HepG2 (cell line): ENCODE measurements at regions not wholly inside any gene's neighbourhood (a gene's known extent, or its start where the extent isn't known, plus 50 kb on each side); places are given as distances from the start of the nearest gene placed in this dataset.

Source experiments
- ATAC-seq: fragments of 200-7000 bp; cut with Tn5 transposase; 3 replicates; pipeline ENCODE4 v1.9.1; 2020; ENCODE audit warnings: mild to moderate bottlenecking, moderate library complexity
- BruUV-seq: library from RNA; stranded (reverse); fragments of 400-500 nt; replicated peaks from 2 replicates; lab custom pipeline; 2021; lab: Mats Ljungman, UMichigan
- CTCF ChIA-PET: fragments of 300-600 bp; formaldehyde crosslinking; extraction: SDS; loops from one replicate; lab custom pipeline; 2021; ENCODE audit warnings: low total read pairs, inconsistent platforms, low intra/inter-chr PET ratio; lab: Yijun Ruan, JAX
- POLR2A ChIA-PET: fragments of 350-600 bp; sonication (Branson Sonifier 250); formaldehyde crosslinking; loops from one replicate; lab custom pipeline; 2020; ENCODE audit warnings: antibody characterized with exemption, inconsistent platforms; lab: Yijun Ruan, JAX
- DNase-seq: peaks from one replicate; pipeline ENCODE4 v3.0.0-alpha.2; 2015; ENCODE audit warnings: low spot score
- FAIRE-seq: peaks from 3 replicates; lab custom pipeline; 2011; peaks lifted over from hg19 to GRCh38; lab: Jason Lieb, UNC
- H2AFZ ChIP-seq: one replicate; pipeline ENCODE4 v1.6.1; 2011; ENCODE audit warnings: low read length, inconsistent platforms
- H3K27ac ChIP-seq: fragments of 300-600 bp; 3 replicates; pipeline ENCODE4 v1.8.0; 2011; ENCODE audit warnings: mixed run types, mild to moderate bottlenecking, mixed read lengths, low read length, inconsistent platforms; ENCODE audit not compliant: insufficient read depth; ENCODE audit errors: extremely low read length
- H3K27me3 ChIP-seq, 2 experiments: fragments of 200-600 bp in 1 of 2; 2 replicates in 1 of 2; 3 replicates in 1 of 2; pipeline versions ENCODE4 v1.6.0 to v1.8.0; 2011; ENCODE audit warnings: low read length in 2 of 2, mild to moderate bottlenecking in 2 of 2, moderate library complexity in 2 of 2, inconsistent platforms in 1 of 2; ENCODE audit not compliant: insufficient read depth in 2 of 2, control insufficient read depth in 1 of 2
- H3K36me3 ChIP-seq, 2 experiments: fragments of 200-600 bp in 1 of 2; replicated peaks in 1 of 2; 2 replicates in 1 of 2; 3 replicates in 1 of 2; pipeline versions ENCODE4 v1.5.1 to v1.8.0; 2011; ENCODE audit warnings: low read length in 2 of 2, inconsistent platforms in 1 of 2; ENCODE audit not compliant: insufficient read depth in 2 of 2, control insufficient read depth in 1 of 2
- H3K4me1 ChIP-seq: 2 replicates; pipeline ENCODE4 v1.5.1; 2012; ENCODE audit warnings: low read length, inconsistent platforms; ENCODE audit not compliant: insufficient read depth
- H3K4me2 ChIP-seq: 2 replicates; pipeline ENCODE4 v1.6.0; 2011; ENCODE audit warnings: low read depth, low read length, inconsistent platforms
- H3K4me3 ChIP-seq, 3 experiments: fragments of 200-600 bp in 1 of 3; sonication (generic), shearing (Covaris generic) in 1 of 3; replicated peaks in 1 of 3; 2 replicates each; pipeline ENCODE4 v1.5.1; 2011 to 2016; ENCODE audit warnings: low read length in 3 of 3, inconsistent platforms in 2 of 3, low read depth in 2 of 3, mild to moderate bottlenecking in 2 of 3, control low read depth in 1 of 3, mixed read lengths in 1 of 3; ENCODE audit not compliant: insufficient read depth in 1 of 3
- H3K79me2 ChIP-seq: one replicate; pipeline ENCODE4 v1.6.1; 2011; ENCODE audit warnings: low read length, inconsistent platforms; ENCODE audit not compliant: insufficient read depth
- H3K9ac ChIP-seq: 2 replicates; pipeline ENCODE4 v1.6.0; 2011; ENCODE audit warnings: mild to moderate bottlenecking, low read depth, low read length, inconsistent platforms; ENCODE audit not compliant: insufficient read depth
- H3K9me3 ChIP-seq: 2 replicates; pipeline ENCODE4 v1.5.1; 2012; ENCODE audit warnings: mild to moderate bottlenecking, low read length
- H4K20me1 ChIP-seq: 2 replicates; pipeline ENCODE4 v1.6.0; 2011; ENCODE audit warnings: inconsistent platforms, mild to moderate bottlenecking, low read length, moderate library complexity; ENCODE audit not compliant: insufficient read depth
- MBD4 ChIP-seq: IDR thresholded peaks from 2 replicates; pipeline ENCODE4 v1.6.1; 2012; ENCODE audit warnings: low read length, inconsistent platforms, borderline replicate concordance
- MTA1 ChIP-seq: sonication (generic); formaldehyde crosslinking; IDR thresholded peaks from 2 replicates; pipeline ENCODE4 v1.4.0; 2020; ENCODE audit warnings: missing genetic modification reagents, mild to moderate bottlenecking, borderline replicate concordance
- MXI1 ChIP-seq: IDR thresholded peaks from 3 replicates; pipeline ENCODE4 v1.6.1; 2012; ENCODE audit warnings: low read depth, low read length, inconsistent platforms, borderline replicate concordance
- NFE2L2 ChIP-seq: fragments of 150-350 bp; IDR thresholded peaks from 2 replicates; pipeline ENCODE4 v1.6.1; 2014; ENCODE audit warnings: low read length
- STAT6 ChIP-seq: sonication (generic); formaldehyde crosslinking; IDR thresholded peaks from 2 replicates; pipeline ENCODE4 v1.4.0; 2020; ENCODE audit warnings: missing genetic modification reagents, mild to moderate bottlenecking, borderline replicate concordance
- ZNF343 ChIP-seq: sonication (generic); formaldehyde crosslinking; IDR thresholded peaks from 2 replicates; pipeline ENCODE4 v1.4.0; 2020; ENCODE audit warnings: mild to moderate bottlenecking, missing genetic modification reagents
- ZNF770 ChIP-seq: sonication (generic); formaldehyde crosslinking; IDR thresholded peaks from 2 replicates; pipeline ENCODE4 v1.5.0; 2020; ENCODE audit warnings: mild to moderate bottlenecking, missing genetic modification reagents
- ZNF841 ChIP-seq: sonication (generic); formaldehyde crosslinking; IDR thresholded peaks from 2 replicates; pipeline ENCODE4 v1.8.1; 2023; ENCODE audit warnings: missing genetic modification reagents, borderline replicate concordance
- ZNF878 ChIP-seq: sonication (generic); formaldehyde crosslinking; IDR thresholded peaks from 2 replicates; pipeline ENCODE4 v1.8.1; 2023; ENCODE audit warnings: mild to moderate bottlenecking, missing genetic modification reagents, moderate library complexity
- WGBS: methylation state at CpG from one replicate; pipeline ENCODE4 v1.1.6; 2017; ENCODE audit warnings: low lambda C conversion rate; 5-methylcytosine and 5-hydroxymethylcytosine counted together
- in situ Hi-C: cut with HindIII; loops from 2 replicates; pipeline ENCODE4 v1.10.0; 2017; ENCODE audit warnings: low pct_unique_long_range_greater_than_20kb; ENCODE audit not compliant: extremely low pct_ligation_motif_present
- intact Hi-C: fragments of 100-400 bp; cut with micrococcal nuclease; formaldehyde crosslinking; loops from one replicate; pipeline ENCODE4 v1.10.0; 2022; ENCODE audit not compliant: unreplicated experiment

DNA sequence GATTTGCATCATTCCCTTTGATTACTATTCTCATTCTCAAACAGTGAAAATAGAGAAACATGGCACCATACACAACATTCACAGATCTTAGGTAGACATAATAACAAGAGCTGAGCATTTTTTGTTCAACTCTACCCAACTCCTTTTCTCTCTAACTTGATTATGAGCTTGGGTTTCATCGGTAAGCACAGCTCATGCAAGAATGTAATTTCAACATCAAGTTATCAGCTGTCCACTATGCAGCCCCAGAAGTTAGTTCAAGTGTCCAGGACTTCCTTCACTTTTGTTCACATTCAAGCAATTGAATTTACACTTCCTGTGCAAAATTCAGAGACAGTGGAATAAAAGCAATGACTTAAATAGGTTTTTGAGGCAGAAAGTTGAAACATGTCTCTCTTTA lies 297.7 kb upstream of the SASH1 start (continued):
- TF ChIP-seq ZNF770 (CRISPR knock-in tag) (no peak), MXI1 (no peak)

DNA sequence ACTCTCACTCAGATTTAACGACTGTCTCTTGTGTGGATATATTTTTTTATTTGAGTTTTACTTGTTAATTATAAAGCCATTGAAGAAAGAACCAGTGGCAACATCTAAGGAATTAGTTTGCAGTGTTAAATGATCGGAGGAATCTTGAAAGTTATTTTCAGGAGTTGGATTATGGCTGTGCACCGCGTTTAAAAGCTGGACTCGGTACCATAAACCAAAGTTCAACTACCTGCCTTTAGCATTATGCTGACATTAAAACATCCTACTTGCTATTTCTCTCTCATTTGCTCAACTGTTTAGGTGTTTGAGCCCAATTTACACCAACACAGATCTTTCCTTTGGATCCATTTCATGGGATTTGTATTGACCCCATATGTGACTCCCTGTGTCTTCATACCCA lies 289.4 kb upstream of the SASH1 start:
- TF ChIP-seq ZNF343 (CRISPR knock-in tag) (no peak), ZNF878 (CRISPR knock-in tag) (no peak), MBD4 (no peak), ZNF841 (CRISPR knock-in tag) (no peak), NFE2L2 (no peak), MTA1 (CRISPR knock-in tag) (no peak), STAT6 (CRISPR knock-in tag) (no peak)
- Histone ChIP-seq H3K9me3 (peaks cover 18% of the 10 kb centered on the region; the same call in 1 of the 2 replicates), H2AFZ (no peak overlapping the region), H3K27me3 (no peaks in the 10 kb centered on the region), H3K9ac (no peak overlapping the region), H3K36me3 (no peaks in the 10 kb centered on the region), H3K4me3 (no peak overlapping the region), H3K4me1 (no peaks in the 10 kb centered on the region), H3K79me2 (no peaks in the 10 kb centered on the region), H3K4me2 (no peak overlapping the region), H4K20me1 (no peaks in the 10 kb centered on the region), H3K27ac (no peak overlapping the region)
- ChIA-PET CTCF (no interaction called here), POLR2A (no interaction called here)
- no peak for FAIRE-seq
- intact Hi-C loops: no loop called here
- in situ Hi-C loops: no loop called here
- WGBS: 33% methylated on average over 5 of the region's 5 CpGs
- BruUV-seq: no TSS peak
- ATAC-seq: no peak
- DNase-seq: no peak
